HEK293 (cell line): ENCODE measurements at regions not wholly inside any gene's neighbourhood (a gene's known extent, or its start where the extent isn't known, plus 50 kb on each side); places are given as distances from the start of the nearest gene placed in this dataset.

Experiments
- CTCF ChIA-PET: fragments of 350-600 bp; formaldehyde crosslinking; extraction: SDS; loops from one replicate; lab custom pipeline; 2021; ENCODE audit warnings: antibody characterized with exemption; lab: Yijun Ruan, JAX
- POLR2A ChIA-PET: fragments of 300-600 bp; formaldehyde crosslinking; extraction: SDS; loops from one replicate; lab custom pipeline; 2020; ENCODE audit warnings: antibody characterized with exemption, inconsistent platforms; lab: Yijun Ruan, JAX
- H3K27ac ChIP-seq: fragments of 200-500 bp; sonication (Bioruptor generic); 2 replicates; pipeline ENCODE4 v1.5.1; 2014; ENCODE audit warnings: low read depth, low read length, control low read depth, inconsistent platforms; ENCODE audit errors: extremely low read depth
- H3K36me3 ChIP-seq, 2 experiments: fragments of 200-500 bp in 1 of 2; sonication (Bioruptor generic) in 1 of 2; 1 replicate in 1 of 2; 2 replicates in 1 of 2; pipeline ENCODE4 v1.5.1; 2014 to 2017; ENCODE audit warnings: inconsistent platforms in 2 of 2, low read length in 2 of 2; ENCODE audit not compliant: control insufficient read depth in 2 of 2, insufficient read depth in 1 of 2
- H3K4me1 ChIP-seq: fragments of 200-500 bp; sonication (Bioruptor generic); 2 replicates; pipeline ENCODE4 v1.5.1; 2014; ENCODE audit warnings: mild to moderate bottlenecking, low read length, inconsistent platforms; ENCODE audit not compliant: control insufficient read depth, insufficient read depth
- H3K4me3 ChIP-seq: 2 replicates; pipeline ENCODE4 v1.5.1; 2011; ENCODE audit warnings: low read depth, mild to moderate bottlenecking, control low read depth, low read length, moderate library complexity
- H3K9me3 ChIP-seq: fragments of 200-500 bp; sonication (Bioruptor generic); 2 replicates; pipeline ENCODE4 v1.5.1; 2014; ENCODE audit warnings: low read depth, low read length, inconsistent platforms; ENCODE audit not compliant: control insufficient read depth, insufficient read depth
- BCL11A ChIP-seq: fragments of 450-650 bp; formaldehyde crosslinking; IDR thresholded peaks from 2 replicates; pipeline ENCODE4 v1.5.1; 2016; ENCODE audit warnings: low read depth, missing biosample characterization, missing genetic modification characterization
- GLIS1 ChIP-seq: fragments of 450-650 bp; formaldehyde crosslinking; IDR thresholded peaks from 2 replicates; pipeline ENCODE4 v1.5.1; 2016; ENCODE audit warnings: missing biosample characterization, missing genetic modification characterization
- KLF16 ChIP-seq: fragments of 450-650 bp; formaldehyde crosslinking; IDR thresholded peaks from 2 replicates; pipeline ENCODE4 v1.5.1; 2017; ENCODE audit warnings: missing biosample characterization, missing genetic modification characterization
- MEIS1 ChIP-seq: sonication (generic); formaldehyde crosslinking; IDR thresholded peaks from 2 replicates; pipeline ENCODE4 v1.8.1; 2022; ENCODE audit warnings: missing genetic modification reagents, mild to moderate bottlenecking, borderline replicate concordance
- REPIN1 ChIP-seq: fragments of 450-650 bp; formaldehyde crosslinking; IDR thresholded peaks from 2 replicates; pipeline ENCODE4 v1.5.1; 2017; ENCODE audit warnings: missing biosample characterization, missing genetic modification characterization, low read depth
- SALL2 ChIP-seq: fragments of 450-650 bp; formaldehyde crosslinking; IDR thresholded peaks from 2 replicates; pipeline ENCODE4 v1.5.0; 2017; ENCODE audit warnings: missing biosample characterization, mild to moderate bottlenecking, missing genetic modification characterization, borderline replicate concordance
- YY1 ChIP-seq: fragments of 450-650 bp; formaldehyde crosslinking; IDR thresholded peaks from 2 replicates; pipeline ENCODE4 v1.5.1; 2018; ENCODE audit warnings: missing biosample characterization, missing genetic modification characterization
- ZFP3 ChIP-seq: fragments of 450-650 bp; formaldehyde crosslinking; IDR thresholded peaks from 2 replicates; pipeline ENCODE4 v1.5.1; 2016; ENCODE audit warnings: low read depth, missing biosample characterization, missing genetic modification characterization
- ZNF112 ChIP-seq: fragments of 450-650 bp; formaldehyde crosslinking; IDR thresholded peaks from 2 replicates; pipeline ENCODE4 v1.5.0; 2017; ENCODE audit warnings: missing biosample characterization, missing genetic modification characterization
- ZNF140 ChIP-seq: fragments of 450-650 bp; formaldehyde crosslinking; IDR thresholded peaks from 2 replicates; pipeline ENCODE4 v1.5.1; 2016; ENCODE audit warnings: missing biosample characterization, missing genetic modification characterization
- ZNF324 ChIP-seq: fragments of 450-650 bp; formaldehyde crosslinking; IDR thresholded peaks from 2 replicates; pipeline ENCODE4 v1.5.1; 2016; ENCODE audit warnings: missing biosample characterization, missing genetic modification characterization
- ZNF37A ChIP-seq: fragments of 450-650 bp; IDR thresholded peaks from 2 replicates; pipeline ENCODE4 v1.5.1; 2018; ENCODE audit warnings: missing biosample characterization, missing genetic modification characterization
- ZNF510 ChIP-seq: fragments of 450-650 bp; formaldehyde crosslinking; IDR thresholded peaks from 2 replicates; pipeline ENCODE4 v1.5.1; 2018; ENCODE audit warnings: mild to moderate bottlenecking, missing genetic modification characterization, missing biosample characterization; ENCODE audit not compliant: insufficient replicate concordance
- ZNF548 ChIP-seq: fragments of 450-650 bp; formaldehyde crosslinking; IDR thresholded peaks from 2 replicates; pipeline ENCODE4 v1.5.1; 2016; ENCODE audit warnings: missing biosample characterization, missing genetic modification characterization
- ZNF624 ChIP-seq: fragments of 450-650 bp; formaldehyde crosslinking; IDR thresholded peaks from 2 replicates; pipeline ENCODE4 v1.5.1; 2017; ENCODE audit warnings: missing biosample characterization, missing genetic modification characterization
- ZNF629 ChIP-seq: fragments of 450-650 bp; formaldehyde crosslinking; IDR thresholded peaks from 2 replicates; pipeline ENCODE4 v1.5.1; 2017; ENCODE audit warnings: missing biosample characterization, missing genetic modification characterization
- ZNF701 ChIP-seq: fragments of 450-650 bp; formaldehyde crosslinking; IDR thresholded peaks from 2 replicates; pipeline ENCODE4 v1.5.1; 2016; ENCODE audit warnings: missing biosample characterization, missing genetic modification characterization
- ZNF76 ChIP-seq: fragments of 450-650 bp; formaldehyde crosslinking; IDR thresholded peaks from 2 replicates; pipeline ENCODE4; 2016; ENCODE audit warnings: low read depth, missing biosample characterization, missing genetic modification characterization, borderline replicate concordance
- ZNF792 ChIP-seq: fragments of 450-650 bp; formaldehyde crosslinking; IDR thresholded peaks from 2 replicates; pipeline ENCODE4 v1.5.1; 2016; ENCODE audit warnings: missing biosample characterization, missing genetic modification characterization
- ZSCAN23 ChIP-seq: fragments of 450-650 bp; formaldehyde crosslinking; IDR thresholded peaks from 2 replicates; pipeline ENCODE4 v1.5.1; 2016; ENCODE audit warnings: missing biosample characterization, missing genetic modification characterization
- TF ChIP-seq, protein P1 (sequence below): fragments of 450-650 bp; formaldehyde crosslinking; IDR thresholded peaks from 2 replicates; pipeline ENCODE4 v1.5.1; 2016; ENCODE audit warnings: missing biosample characterization, missing genetic modification characterization
- TF ChIP-seq, protein P2 (sequence below): fragments of 450-650 bp; formaldehyde crosslinking; IDR thresholded peaks from 2 replicates; pipeline ENCODE4 v1.5.1; 2017; ENCODE audit warnings: missing biosample characterization, missing genetic modification characterization
- TF ChIP-seq, protein P3 (sequence below): fragments of 450-650 bp; formaldehyde crosslinking; IDR thresholded peaks from 2 replicates; pipeline ENCODE4 v1.5.1; 2016; ENCODE audit warnings: missing biosample characterization, missing genetic modification characterization
- TF ChIP-seq, protein P4 (sequence below): fragments of 450-650 bp; formaldehyde crosslinking; IDR thresholded peaks from 2 replicates; pipeline ENCODE4 v1.5.1; 2016; ENCODE audit warnings: missing biosample characterization, missing genetic modification characterization
- TF ChIP-seq, protein P5 (sequence below): fragments of 450-650 bp; formaldehyde crosslinking; IDR thresholded peaks from 2 replicates; pipeline ENCODE4 v1.5.1; 2017; ENCODE audit warnings: missing biosample characterization, mild to moderate bottlenecking, missing genetic modification characterization, moderate library complexity
- TF ChIP-seq, protein P6 (sequence below): fragments of 450-650 bp; formaldehyde crosslinking; IDR thresholded peaks from 2 replicates; pipeline ENCODE4 v1.5.1; 2016; ENCODE audit warnings: missing biosample characterization, missing genetic modification characterization

DNA sequence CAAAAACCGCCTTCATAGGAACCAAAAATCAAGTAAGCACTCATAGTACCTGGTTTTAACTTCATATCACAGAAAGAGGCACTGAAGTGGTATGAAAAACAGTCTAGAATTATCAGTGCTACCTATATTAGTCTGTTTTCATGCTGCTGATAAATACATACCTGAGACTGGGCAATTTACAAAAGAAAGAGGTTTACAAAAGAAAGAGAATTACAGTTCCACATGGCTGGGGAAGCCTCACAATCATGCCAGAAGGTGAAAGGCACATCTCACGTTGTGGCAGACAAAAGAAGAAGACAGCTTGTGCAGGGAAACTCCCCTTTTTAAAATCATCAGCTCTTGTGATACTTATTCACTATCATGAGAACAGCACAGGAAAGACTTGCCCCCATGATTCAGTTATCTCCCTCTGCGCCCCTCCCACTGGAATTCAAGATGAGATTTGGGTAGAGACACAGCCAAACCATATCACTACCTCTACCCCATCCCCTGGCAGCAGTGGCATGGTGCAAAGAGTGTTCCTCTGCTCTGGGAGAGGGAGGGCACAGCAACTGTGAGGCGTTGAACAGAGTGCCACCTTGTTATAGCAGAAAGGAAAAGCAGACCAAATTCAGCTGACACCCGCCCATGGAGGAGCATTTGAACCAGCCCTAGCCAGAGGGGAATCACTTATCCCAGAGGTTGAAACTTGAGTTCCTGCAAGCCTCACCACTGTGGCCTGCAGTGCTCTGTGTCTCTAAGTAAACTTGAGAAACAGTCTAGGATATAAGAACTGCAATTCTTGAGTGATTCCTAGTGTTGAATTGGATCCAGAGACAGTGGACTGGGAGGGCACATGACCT lies 61.9 kb upstream of the PTPRZ1 start:
- Histone ChIP-seq H3K4me1 (no peaks in the 10 kb centered on the region), H3K9me3 (no peaks in the 10 kb centered on the region), H3K4me3 (no peak overlapping the region), H3K27ac (no peak overlapping the region), H3K36me3 (no peaks in the 10 kb centered on the region)
- TF ChIP-seq ZNF629 (tag by site-specific recombination): no peak
- TF ChIP-seq ZNF76 (tag by site-specific recombination): no peak
- TF ChIP-seq ZNF701 (tag by site-specific recombination): no peak
- TF ChIP-seq ZFP3: no peak
- ChIA-PET POLR2A (no interaction called here), CTCF (no interaction called here)

DNA sequence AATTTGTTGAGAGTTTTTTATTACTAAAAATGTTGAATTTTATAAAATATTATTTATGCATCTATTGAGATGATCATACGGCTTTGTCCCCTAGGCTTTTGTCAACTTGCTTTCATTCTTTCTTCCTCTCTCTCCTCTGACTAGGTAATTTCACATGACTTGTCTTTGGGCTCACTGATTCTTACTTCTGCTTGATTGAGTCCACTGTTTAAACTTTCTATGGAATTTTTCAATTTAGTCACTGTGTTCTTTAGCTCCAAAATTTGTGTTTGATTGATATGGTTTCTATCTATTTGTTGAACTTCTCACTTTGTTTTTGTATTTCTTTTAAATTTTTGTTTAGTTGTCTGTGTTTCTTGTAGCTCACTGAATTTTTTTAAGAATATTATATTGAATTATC lies 65.9 kb upstream of the PTPRZ1 start:
- TF ChIP-seq, protein P1, sequence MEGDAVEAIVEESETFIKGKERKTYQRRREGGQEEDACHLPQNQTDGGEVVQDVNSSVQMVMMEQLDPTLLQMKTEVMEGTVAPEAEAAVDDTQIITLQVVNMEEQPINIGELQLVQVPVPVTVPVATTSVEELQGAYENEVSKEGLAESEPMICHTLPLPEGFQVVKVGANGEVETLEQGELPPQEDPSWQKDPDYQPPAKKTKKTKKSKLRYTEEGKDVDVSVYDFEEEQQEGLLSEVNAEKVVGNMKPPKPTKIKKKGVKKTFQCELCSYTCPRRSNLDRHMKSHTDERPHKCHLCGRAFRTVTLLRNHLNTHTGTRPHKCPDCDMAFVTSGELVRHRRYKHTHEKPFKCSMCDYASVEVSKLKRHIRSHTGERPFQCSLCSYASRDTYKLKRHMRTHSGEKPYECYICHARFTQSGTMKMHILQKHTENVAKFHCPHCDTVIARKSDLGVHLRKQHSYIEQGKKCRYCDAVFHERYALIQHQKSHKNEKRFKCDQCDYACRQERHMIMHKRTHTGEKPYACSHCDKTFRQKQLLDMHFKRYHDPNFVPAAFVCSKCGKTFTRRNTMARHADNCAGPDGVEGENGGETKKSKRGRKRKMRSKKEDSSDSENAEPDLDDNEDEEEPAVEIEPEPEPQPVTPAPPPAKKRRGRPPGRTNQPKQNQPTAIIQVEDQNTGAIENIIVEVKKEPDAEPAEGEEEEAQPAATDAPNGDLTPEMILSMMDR (tag by site-specific recombination): no peak
- TF ChIP-seq MEIS1: no peak
- TF ChIP-seq, protein P2, sequence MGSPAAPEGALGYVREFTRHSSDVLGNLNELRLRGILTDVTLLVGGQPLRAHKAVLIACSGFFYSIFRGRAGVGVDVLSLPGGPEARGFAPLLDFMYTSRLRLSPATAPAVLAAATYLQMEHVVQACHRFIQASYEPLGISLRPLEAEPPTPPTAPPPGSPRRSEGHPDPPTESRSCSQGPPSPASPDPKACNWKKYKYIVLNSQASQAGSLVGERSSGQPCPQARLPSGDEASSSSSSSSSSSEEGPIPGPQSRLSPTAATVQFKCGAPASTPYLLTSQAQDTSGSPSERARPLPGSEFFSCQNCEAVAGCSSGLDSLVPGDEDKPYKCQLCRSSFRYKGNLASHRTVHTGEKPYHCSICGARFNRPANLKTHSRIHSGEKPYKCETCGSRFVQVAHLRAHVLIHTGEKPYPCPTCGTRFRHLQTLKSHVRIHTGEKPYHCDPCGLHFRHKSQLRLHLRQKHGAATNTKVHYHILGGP (tag by site-specific recombination): no peak
- no peak for TF ChIP-seq YY1 (tag by site-specific recombination)
- no peak for TF ChIP-seq BCL11A (tag by site-specific recombination)
- TF ChIP-seq ZNF324 (tag by site-specific recombination): no peak
- no peak for TF ChIP-seq ZNF510 (tag by site-specific recombination)
- no peak for TF ChIP-seq ZSCAN23 (tag by site-specific recombination)
- no peak for TF ChIP-seq ZNF37A (tag by site-specific recombination)
- no peak for TF ChIP-seq ZNF112 (tag by site-specific recombination)
- no peak for TF ChIP-seq SALL2 (tag by site-specific recombination)
- TF ChIP-seq, all 188 proteins: peak for 0
- Histone ChIP-seq H3K4me3 (no peak overlapping the region), H3K36me3 (no peaks in the 10 kb centered on the region), H3K9me3 (no peaks in the 10 kb centered on the region), H3K27ac (no peak overlapping the region), H3K4me1 (no peaks in the 10 kb centered on the region)
- CTCF ChIA-PET: no interaction called here
- POLR2A ChIA-PET: no interaction called here

DNA sequence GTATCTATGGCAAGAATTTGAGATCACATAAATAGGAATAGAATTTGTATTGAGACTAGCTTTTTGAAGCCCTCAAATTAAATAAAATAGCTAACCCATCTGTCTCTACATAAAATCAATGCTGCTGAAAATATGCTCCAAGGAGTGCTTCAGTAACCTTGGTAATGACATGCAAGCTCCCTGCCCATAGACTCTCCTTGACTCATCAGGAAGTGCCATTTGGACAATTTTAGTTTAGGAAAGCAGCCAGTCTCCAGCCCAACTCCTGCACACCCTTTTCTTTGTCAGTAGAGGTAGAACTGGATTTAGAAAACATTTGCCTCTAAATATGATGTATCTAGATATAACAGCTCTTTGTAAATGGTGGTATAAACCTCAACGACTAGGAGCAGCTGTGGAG lies 69.9 kb upstream of the PTPRZ1 start:
- ChIA-PET CTCF (no interaction called here), POLR2A (no interaction called here)
- Histone ChIP-seq H3K36me3 (no peaks in the 10 kb centered on the region), H3K27ac (no peak overlapping the region), H3K4me1 (no peaks in the 10 kb centered on the region), H3K4me3 (no peak overlapping the region), H3K9me3 (no peaks in the 10 kb centered on the region)
- TF ChIP-seq KLF16 (tag by site-specific recombination) (no peak), ZNF548 (tag by site-specific recombination) (no peak), ZNF140 (tag by site-specific recombination) (no peak), REPIN1 (no peak), ZNF792 (tag by site-specific recombination) (no peak), GLIS1 (no peak), ZNF624 (tag by site-specific recombination) (no peak)
- TF ChIP-seq, protein P3, sequence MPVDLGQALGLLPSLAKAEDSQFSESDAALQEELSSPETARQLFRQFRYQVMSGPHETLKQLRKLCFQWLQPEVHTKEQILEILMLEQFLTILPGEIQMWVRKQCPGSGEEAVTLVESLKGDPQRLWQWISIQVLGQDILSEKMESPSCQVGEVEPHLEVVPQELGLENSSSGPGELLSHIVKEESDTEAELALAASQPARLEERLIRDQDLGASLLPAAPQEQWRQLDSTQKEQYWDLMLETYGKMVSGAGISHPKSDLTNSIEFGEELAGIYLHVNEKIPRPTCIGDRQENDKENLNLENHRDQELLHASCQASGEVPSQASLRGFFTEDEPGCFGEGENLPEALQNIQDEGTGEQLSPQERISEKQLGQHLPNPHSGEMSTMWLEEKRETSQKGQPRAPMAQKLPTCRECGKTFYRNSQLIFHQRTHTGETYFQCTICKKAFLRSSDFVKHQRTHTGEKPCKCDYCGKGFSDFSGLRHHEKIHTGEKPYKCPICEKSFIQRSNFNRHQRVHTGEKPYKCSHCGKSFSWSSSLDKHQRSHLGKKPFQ (tag by site-specific recombination): no peak
- TF ChIP-seq, protein P4, sequence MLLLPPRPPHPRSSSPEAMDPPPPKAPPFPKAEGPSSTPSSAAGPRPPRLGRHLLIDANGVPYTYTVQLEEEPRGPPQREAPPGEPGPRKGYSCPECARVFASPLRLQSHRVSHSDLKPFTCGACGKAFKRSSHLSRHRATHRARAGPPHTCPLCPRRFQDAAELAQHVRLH (tag by site-specific recombination): no peak
- TF ChIP-seq, protein P5, sequence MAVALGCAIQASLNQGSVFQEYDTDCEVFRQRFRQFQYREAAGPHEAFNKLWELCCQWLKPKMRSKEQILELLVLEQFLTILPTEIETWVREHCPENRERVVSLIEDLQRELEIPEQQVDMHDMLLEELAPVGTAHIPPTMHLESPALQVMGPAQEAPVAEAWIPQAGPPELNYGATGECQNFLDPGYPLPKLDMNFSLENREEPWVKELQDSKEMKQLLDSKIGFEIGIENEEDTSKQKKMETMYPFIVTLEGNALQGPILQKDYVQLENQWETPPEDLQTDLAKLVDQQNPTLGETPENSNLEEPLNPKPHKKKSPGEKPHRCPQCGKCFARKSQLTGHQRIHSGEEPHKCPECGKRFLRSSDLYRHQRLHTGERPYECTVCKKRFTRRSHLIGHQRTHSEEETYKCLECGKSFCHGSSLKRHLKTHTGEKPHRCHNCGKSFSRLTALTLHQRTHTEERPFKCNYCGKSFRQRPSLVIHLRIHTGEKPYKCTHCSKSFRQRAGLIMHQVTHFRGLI: no peak
- TF ChIP-seq, protein P6, sequence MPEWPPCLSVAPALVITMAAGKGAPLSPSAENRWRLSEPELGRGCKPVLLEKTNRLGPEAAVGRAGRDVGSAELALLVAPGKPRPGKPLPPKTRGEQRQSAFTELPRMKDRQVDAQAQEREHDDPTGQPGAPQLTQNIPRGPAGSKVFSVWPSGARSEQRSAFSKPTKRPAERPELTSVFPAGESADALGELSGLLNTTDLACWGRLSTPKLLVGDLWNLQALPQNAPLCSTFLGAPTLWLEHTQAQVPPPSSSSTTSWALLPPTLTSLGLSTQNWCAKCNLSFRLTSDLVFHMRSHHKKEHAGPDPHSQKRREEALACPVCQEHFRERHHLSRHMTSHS (tag by site-specific recombination): no peak
